Trophoblast cell (in vitro differentiated cells and primary cell): ENCODE measurements at regions not wholly inside any gene's neighbourhood (a gene's known extent, or its start where the extent isn't known, plus 50 kb on each side); places are given as distances from the start of the nearest gene placed in this dataset.

Experiments used
- DNase-seq, 2 donors: peaks; one replicate each; pipeline ENCODE4 v3.0.0-alpha.2; 2016
- H2AFZ ChIP-seq: 2 replicates; pipeline ENCODE4 v1.6.1; 2013; ENCODE audit warnings: low read length, moderate library complexity, mild to moderate bottlenecking; ENCODE audit not compliant: insufficient read depth, poor library complexity
- H2AK5ac ChIP-seq: 2 replicates; pipeline ENCODE4 v1.6.1; 2013; ENCODE audit warnings: mild to moderate bottlenecking, low read length
- H2BK120ac ChIP-seq: 2 replicates; pipeline ENCODE4 v1.6.1; 2013; ENCODE audit warnings: low read length, mild to moderate bottlenecking, moderate library complexity; ENCODE audit not compliant: insufficient read depth, poor library complexity
- H2BK12ac ChIP-seq: 2 replicates; pipeline ENCODE4 v1.6.1; 2013; ENCODE audit warnings: mild to moderate bottlenecking, low read length, moderate library complexity
- H2BK5ac ChIP-seq: 2 replicates; pipeline ENCODE4 v1.6.1; 2013; ENCODE audit warnings: low read length, low read depth, moderate library complexity, mild to moderate bottlenecking; ENCODE audit not compliant: poor library complexity
- H3K14ac ChIP-seq: 2 replicates; pipeline ENCODE4 v1.6.1; 2013; ENCODE audit warnings: mild to moderate bottlenecking, low read length
- H3K18ac ChIP-seq: 2 replicates; pipeline ENCODE4 v1.6.1; 2013; ENCODE audit warnings: mild to moderate bottlenecking, low read length
- H3K23ac ChIP-seq: 2 replicates; pipeline ENCODE4 v1.6.1; 2013; ENCODE audit warnings: low read length
- H3K27ac ChIP-seq: 2 replicates; pipeline ENCODE4 v1.5.1; 2013; ENCODE audit warnings: low read depth, mild to moderate bottlenecking, inconsistent platforms, low read length, moderate library complexity
- H3K27me3 ChIP-seq: 2 replicates; pipeline ENCODE4 v1.6.1; 2013; ENCODE audit warnings: inconsistent platforms, mild to moderate bottlenecking, low read length, moderate library complexity; ENCODE audit not compliant: insufficient read depth
- H3K36me3 ChIP-seq, 2 experiments: 1 replicate in 1 of 2; 2 replicates in 1 of 2; pipeline ENCODE4 v1.6.1; 2013; ENCODE audit warnings: low read length in 2 of 2, mild to moderate bottlenecking in 2 of 2, moderate library complexity in 1 of 2; ENCODE audit not compliant: insufficient read depth in 2 of 2, control insufficient read depth in 1 of 2
- H3K4ac ChIP-seq: 2 replicates; pipeline ENCODE4 v1.6.1; 2013; ENCODE audit warnings: low read depth, mild to moderate bottlenecking, low read length, moderate library complexity
- H3K4me1 ChIP-seq, 2 experiments: 1 replicate in 1 of 2; 2 replicates in 1 of 2; pipeline ENCODE4 v1.6.1; 2013; ENCODE audit warnings: low read length in 2 of 2, mild to moderate bottlenecking in 2 of 2, moderate library complexity in 1 of 2; ENCODE audit not compliant: insufficient read depth in 2 of 2, control insufficient read depth in 1 of 2
- H3K4me2 ChIP-seq: 2 replicates; pipeline ENCODE4 v1.6.1; 2013; ENCODE audit warnings: inconsistent platforms, mild to moderate bottlenecking, low read length, moderate library complexity
- H3K4me3 ChIP-seq: 2 replicates; pipeline ENCODE4 v1.5.1; 2013; ENCODE audit warnings: mild to moderate bottlenecking, low read depth, low read length, inconsistent platforms
- H3K79me1 ChIP-seq: one replicate; pipeline ENCODE4 v1.6.1; 2013; ENCODE audit warnings: low read length
- H3K79me2 ChIP-seq: 2 replicates; pipeline ENCODE4 v1.6.1; 2013; ENCODE audit warnings: low read length, mild to moderate bottlenecking; ENCODE audit not compliant: control insufficient read depth, insufficient read depth, poor library complexity
- H3K9ac ChIP-seq: 2 replicates; pipeline ENCODE4 v1.6.1; 2013; ENCODE audit warnings: mild to moderate bottlenecking, low read length
- H3K9me3 ChIP-seq: 2 replicates; pipeline ENCODE4 v1.6.1; 2013; ENCODE audit warnings: low read depth, mild to moderate bottlenecking, control low read depth, inconsistent platforms, low read length; ENCODE audit not compliant: insufficient read depth
- H4K12ac ChIP-seq: 2 replicates; pipeline ENCODE4 v1.6.1; 2013; ENCODE audit warnings: low read depth, mild to moderate bottlenecking, low read length, moderate library complexity
- H4K8ac ChIP-seq: 2 replicates; pipeline ENCODE4 v1.6.1; 2013; ENCODE audit warnings: low read depth, mild to moderate bottlenecking, low read length, moderate library complexity
- H4K91ac ChIP-seq: one replicate; pipeline ENCODE4 v1.6.1; 2013; ENCODE audit warnings: low read depth, mild to moderate bottlenecking, low read length, moderate library complexity
- WGBS: extraction: QIAGEN DNeasy Blood & Tissue Kit; methylation state at CpG from one replicate; pipeline ENCODE4 v1.1.7; 2013; ENCODE audit warnings: missing lambda C conversion rate; ENCODE audit not compliant: insufficient read length, insufficient coverage; ENCODE audit errors: extremely low coverage; 5-methylcytosine and 5-hydroxymethylcytosine counted together

GRCh38 chr5:154133591-154133990, 56.9 kb upstream of the GALNT10 start:
- Histone ChIP-seq H2BK5ac (no peak overlapping the region), H3K4me2 (no peak overlapping the region), H3K4ac (no peak overlapping the region), H3K4me3 (no peak overlapping the region), H3K9ac (no peak overlapping the region), H3K27ac (no peak overlapping the region), H3K18ac (no peak overlapping the region), H2AK5ac (no peak overlapping the region), H3K4me1 (peaks cover 0 to 4% of the 10 kb centered on the region in 2 experiments), H4K8ac (no peak overlapping the region), H3K9me3 (no peaks in the 10 kb centered on the region), H3K27me3 (no peaks in the 10 kb centered on the region), H2AFZ (no peak overlapping the region), H3K14ac (no peak overlapping the region), H3K36me3 (no peaks in the 10 kb centered on the region), H4K91ac (no peak overlapping the region), H2BK12ac (no peak overlapping the region), H2BK120ac (no peak overlapping the region), H4K12ac (no peak overlapping the region), H3K23ac (no peak overlapping the region), H3K79me2 (no peaks in the 10 kb centered on the region), H3K79me1 (no peaks in the 10 kb centered on the region)
- DNase-seq: no peak
- no CpG with 5 or more reads among the region's 10 CpGs for WGBS

GRCh38 chr5:154134499-154134898, 56.0 kb upstream of the GALNT10 start:
- no peak for DNase-seq
- H3K4me1 ChIP-seq: peaks cover 0 to 4% of the 10 kb centered on the region in 2 experiments
- H3K36me3 ChIP-seq: no peaks in the 10 kb centered on the region
- H2AK5ac ChIP-seq: no peak overlapping the region
- H2AFZ ChIP-seq: no peak overlapping the region
- no peak overlapping the region for H3K27ac ChIP-seq
- H3K79me2 ChIP-seq: no peaks in the 10 kb centered on the region
- H4K91ac ChIP-seq: no peak overlapping the region
- H3K27me3 ChIP-seq: no peaks in the 10 kb centered on the region
- H4K12ac ChIP-seq: no peak overlapping the region
- no peak overlapping the region for H2BK12ac ChIP-seq
- H3K79me1 ChIP-seq: no peaks in the 10 kb centered on the region
- no CpG with 5 or more reads among the region's 2 CpGs for WGBS
- no peak overlapping the region for H2BK120ac ChIP-seq
- no peak overlapping the region for H3K4me2 ChIP-seq
- H3K14ac ChIP-seq: no peak overlapping the region
- H3K4me3 ChIP-seq: no peak overlapping the region
- H3K4ac ChIP-seq: no peak overlapping the region
- H3K18ac ChIP-seq: no peak overlapping the region
- no peak overlapping the region for H4K8ac ChIP-seq
- no peak overlapping the region for H2BK5ac ChIP-seq
- H3K9me3 ChIP-seq: no peaks in the 10 kb centered on the region
- H3K23ac ChIP-seq: no peak overlapping the region
- no peak overlapping the region for H3K9ac ChIP-seq

GRCh38 chr5:154135125-154135817, 55.3 kb upstream of the GALNT10 start:
- no peak overlapping the region for H3K27ac ChIP-seq
- no peaks in the 10 kb centered on the region for H3K36me3 ChIP-seq
- H3K27me3 ChIP-seq: no peaks in the 10 kb centered on the region
- H3K4me1 ChIP-seq: peaks cover 0 to 4% of the 10 kb centered on the region in 2 experiments
- no peak overlapping the region for H3K14ac ChIP-seq
- no peaks in the 10 kb centered on the region for H3K79me1 ChIP-seq
- H2BK5ac ChIP-seq: no peak overlapping the region
- peak in 1 of 2 donors; percentile 20 for DNase-seq
- H3K4me2 ChIP-seq: no peak overlapping the region
- H3K23ac ChIP-seq: no peak overlapping the region
- H4K91ac ChIP-seq: no peak overlapping the region
- WGBS: no CpG with 5 or more reads among the region's 9 CpGs
- no peak overlapping the region for H3K18ac ChIP-seq
- no peak overlapping the region for H2BK12ac ChIP-seq
- no peak overlapping the region for H3K9ac ChIP-seq
- no peak overlapping the region for H2AFZ ChIP-seq
- H3K4me3 ChIP-seq: no peak overlapping the region
- H3K9me3 ChIP-seq: no peaks in the 10 kb centered on the region
- no peak overlapping the region for H4K8ac ChIP-seq
- no peak overlapping the region for H3K4ac ChIP-seq
- H3K79me2 ChIP-seq: no peaks in the 10 kb centered on the region
- H2BK120ac ChIP-seq: no peak overlapping the region
- H2AK5ac ChIP-seq: no peak overlapping the region
- H4K12ac ChIP-seq: no peak overlapping the region

- Histone ChIP-seq H3K79me1 (no peaks in the 10 kb centered on the region), H3K27me3 (no peaks in the 10 kb centered on the region), H3K79me2 (no peaks in the 10 kb centered on the region), H2BK120ac (no peak overlapping the region), H3K4me2 (no peak overlapping the region), H3K27ac (no peak overlapping the region), H3K9me3 (no peaks in the 10 kb centered on the region), H3K23ac (no peak overlapping the region), H2AFZ (no peak overlapping the region), H3K4me3 (no peak overlapping the region), H4K91ac (no peak overlapping the region), H2BK5ac (no peak overlapping the region), H4K8ac (no peak overlapping the region), H3K4ac (no peak overlapping the region), H3K18ac (no peak overlapping the region), H3K14ac (no peak overlapping the region), H4K12ac (no peak overlapping the region), H3K4me1 (peaks cover 0 to 4% of the 10 kb centered on the region in 2 experiments), H2AK5ac (no peak overlapping the region), H2BK12ac (no peak overlapping the region), H3K9ac (no peak overlapping the region), H3K36me3 (no peaks in the 10 kb centered on the region)
- no CpG with 5 or more reads among the region's 5 CpGs for WGBS
- DNase-seq: peak; percentile 37 to 86
Observed at GRCh38 chr5:154136141-154136540, 54.4 kb upstream of the GALNT10 start.
